Esophagus muscularis mucosa (tissue), 4 donors: ENCODE measurements at regions not wholly inside any gene's neighbourhood (a gene's known extent, or its start where the extent isn't known, plus 50 kb on each side); places are given as distances from the start of the nearest gene placed in this dataset.
"Not testable (repeated sequence)": the region's sequence is repeated elsewhere in the genome, so short reads cannot be mapped to it uniquely, and the experiment has no call there.

Source experiments
- DNase-seq: peaks from one replicate; pipeline ENCODE4 v3.0.0-alpha.2; 2017; ENCODE audit errors: extremely low spot score
- H3K27ac ChIP-seq, 4 donors: fragments of 200-600 bp; sonication (generic); replicated peaks in 1 of 4; 1 replicate in 3 of 4; 2 replicates in 1 of 4; pipeline ENCODE4 v1.5.1; 2016 to 2019; ENCODE audit warnings: mild to moderate bottlenecking in 1 of 4
- H3K27me3 ChIP-seq, 4 donors: fragments of 200-600 bp; sonication (generic); one replicate each; pipeline versions ENCODE4 v1.5.1 to v1.6.0; 2016 to 2019
- H3K36me3 ChIP-seq, 4 donors: fragments of 200-600 bp; sonication (generic); one replicate each; pipeline ENCODE4 v1.5.1; 2016 to 2019
- H3K4me1 ChIP-seq, 4 donors: fragments of 200-600 bp; sonication (generic); one replicate each; pipeline ENCODE4 v1.5.1; 2016 to 2019
- H3K4me3 ChIP-seq, 4 donors: fragments of 200-600 bp; sonication (generic); 1 replicate in 2 of 4; 2 replicates in 2 of 4; pipeline ENCODE4 v1.5.1; 2016 to 2019; ENCODE audit warnings: mild to moderate bottlenecking in 4 of 4, moderate library complexity in 1 of 4
- H3K9me3 ChIP-seq, 4 donors: fragments of 200-600 bp; sonication (generic); 1 replicate in 3 of 4; 2 replicates in 1 of 4; pipeline ENCODE4 v1.5.1; 2016 to 2019
- EP300 ChIP-seq: sonication (generic); formaldehyde crosslinking; IDR thresholded peaks from one replicate; pipeline ENCODE4 v1.6.1; 2017; ENCODE audit warnings: antibody characterized with exemption
- POLR2A ChIP-seq: fragments of 450-650 bp; IDR thresholded peaks from one replicate; pipeline ENCODE4 v1.6.1; 2017; ENCODE audit warnings: antibody characterized with exemption, moderate library complexity, mild to moderate bottlenecking, low read depth
- POLR2AphosphoS5 ChIP-seq, 2 donors: sonication (generic); formaldehyde crosslinking; IDR thresholded peaks; one replicate each; pipeline ENCODE4 v1.6.1; 2017; ENCODE audit warnings: antibody characterized with exemption in 2 of 2
- WGBS: methylation state at CpG from one replicate; pipeline ENCODE4 v1.1.5; 2018; 5-methylcytosine and 5-hydroxymethylcytosine counted together
- intact Hi-C: fragments of 100-400 bp; cut with DNase I; formaldehyde crosslinking; loops from one replicate; pipeline ENCODE4 v1.15.1; 2023
- TF ChIP-seq, protein P1 (sequence below), 3 experiments: fragments of 200-600 bp in 2 of 3; fragments of 450-650 bp in 1 of 3; sonication (generic) in 2 of 3; IDR thresholded peaks; one replicate each; pipeline ENCODE4 v1.5.1; 2017 to 2019; ENCODE audit warnings: antibody characterized with exemption in 3 of 3, mild to moderate bottlenecking in 2 of 3, moderate library complexity in 1 of 3

DNA sequence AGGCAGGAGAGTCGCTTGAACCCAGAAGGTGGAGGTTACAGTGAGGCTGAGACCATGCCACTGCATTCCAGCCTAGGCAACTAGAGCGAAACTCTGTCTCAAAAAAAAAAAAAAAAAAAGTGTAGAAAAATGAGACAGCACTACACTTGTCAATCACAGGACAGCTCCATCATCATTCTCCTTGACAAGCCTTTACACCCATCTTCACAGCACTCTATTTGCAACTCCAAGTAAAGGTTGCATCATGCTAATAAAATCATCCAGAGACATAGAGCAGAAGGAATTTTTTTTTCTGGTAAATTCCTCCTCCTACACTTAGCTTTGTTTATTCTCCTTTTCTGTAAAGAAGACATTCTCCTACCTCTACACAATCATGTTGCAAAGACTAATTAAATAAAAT, 791.0 kb upstream of the HS3ST5 start:
- Histone ChIP-seq H3K9me3 (no peaks in the 10 kb centered on the region), H3K27ac (no peak overlapping the region), H3K36me3 (no peaks in the 10 kb centered on the region), H3K4me3 (no peak overlapping the region), H3K4me1 (no peaks in the 10 kb centered on the region), H3K27me3 (no peaks in the 10 kb centered on the region)
- intact Hi-C loops: no loop called here
- DNase-seq: no peak
- 80% methylated on average over 2 of the region's 2 CpGs for WGBS
- no peak for TF ChIP-seq EP300
- TF ChIP-seq, protein P1, sequence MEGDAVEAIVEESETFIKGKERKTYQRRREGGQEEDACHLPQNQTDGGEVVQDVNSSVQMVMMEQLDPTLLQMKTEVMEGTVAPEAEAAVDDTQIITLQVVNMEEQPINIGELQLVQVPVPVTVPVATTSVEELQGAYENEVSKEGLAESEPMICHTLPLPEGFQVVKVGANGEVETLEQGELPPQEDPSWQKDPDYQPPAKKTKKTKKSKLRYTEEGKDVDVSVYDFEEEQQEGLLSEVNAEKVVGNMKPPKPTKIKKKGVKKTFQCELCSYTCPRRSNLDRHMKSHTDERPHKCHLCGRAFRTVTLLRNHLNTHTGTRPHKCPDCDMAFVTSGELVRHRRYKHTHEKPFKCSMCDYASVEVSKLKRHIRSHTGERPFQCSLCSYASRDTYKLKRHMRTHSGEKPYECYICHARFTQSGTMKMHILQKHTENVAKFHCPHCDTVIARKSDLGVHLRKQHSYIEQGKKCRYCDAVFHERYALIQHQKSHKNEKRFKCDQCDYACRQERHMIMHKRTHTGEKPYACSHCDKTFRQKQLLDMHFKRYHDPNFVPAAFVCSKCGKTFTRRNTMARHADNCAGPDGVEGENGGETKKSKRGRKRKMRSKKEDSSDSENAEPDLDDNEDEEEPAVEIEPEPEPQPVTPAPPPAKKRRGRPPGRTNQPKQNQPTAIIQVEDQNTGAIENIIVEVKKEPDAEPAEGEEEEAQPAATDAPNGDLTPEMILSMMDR (IDR thresholded peaks at IDR 0.05): no peak
- TF ChIP-seq POLR2AphosphoS5 (IDR thresholded peaks at IDR 0.05): no peak
- TF ChIP-seq POLR2A: no peak

DNA sequence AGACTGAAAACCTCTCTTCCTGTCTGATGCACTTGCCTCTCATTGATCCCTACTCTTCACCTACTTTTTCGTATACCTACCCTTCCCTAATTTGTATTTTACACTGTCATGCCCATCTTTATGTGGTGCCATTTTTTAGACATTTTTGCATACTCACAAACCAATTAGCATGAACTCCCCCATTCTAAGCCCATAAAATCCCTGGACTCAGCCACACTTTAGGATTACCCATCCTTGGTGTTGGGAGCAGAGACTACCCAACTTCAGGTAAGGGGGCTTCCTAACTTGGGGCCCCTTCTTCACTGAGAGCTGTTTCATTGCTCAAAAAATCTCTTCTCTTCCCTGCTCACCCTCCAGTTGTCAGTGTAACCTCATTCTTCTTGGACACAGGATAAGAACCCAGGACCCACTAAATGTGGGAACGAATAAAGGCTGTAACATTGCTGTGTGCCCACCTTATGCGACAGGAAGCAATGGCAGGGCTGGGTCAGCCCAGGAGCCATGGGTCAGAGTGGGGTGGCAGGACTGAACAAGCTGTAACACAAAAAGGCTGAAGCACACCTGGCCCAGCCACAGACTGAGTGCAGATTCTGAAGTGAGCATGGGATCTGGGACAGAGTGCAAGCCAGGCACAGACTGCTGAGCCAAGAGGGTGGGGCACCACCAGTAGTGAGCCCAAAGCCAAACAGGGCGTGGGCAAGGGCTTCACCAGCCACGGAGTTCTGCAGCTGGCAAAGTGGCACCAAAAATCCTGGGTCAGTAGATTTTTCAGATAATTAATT, 789.1 kb upstream of the HS3ST5 start:
- Histone ChIP-seq H3K4me3 (no peak overlapping the region), H3K9me3 (no peaks in the 10 kb centered on the region), H3K27ac (no peak overlapping the region), H3K4me1 (no peaks in the 10 kb centered on the region), H3K36me3 (no peaks in the 10 kb centered on the region), H3K27me3 (no peaks in the 10 kb centered on the region)
- TF ChIP-seq EP300 (no peak), POLR2AphosphoS5 (IDR thresholded peaks at IDR 0.05) (no peak), POLR2A (no peak)
- TF ChIP-seq, protein P1 (IDR thresholded peaks at IDR 0.05): no peak
- 77% methylated on average over 5 of the region's 5 CpGs for WGBS
- no peak for DNase-seq
- intact Hi-C loops: no loop called here

DNA sequence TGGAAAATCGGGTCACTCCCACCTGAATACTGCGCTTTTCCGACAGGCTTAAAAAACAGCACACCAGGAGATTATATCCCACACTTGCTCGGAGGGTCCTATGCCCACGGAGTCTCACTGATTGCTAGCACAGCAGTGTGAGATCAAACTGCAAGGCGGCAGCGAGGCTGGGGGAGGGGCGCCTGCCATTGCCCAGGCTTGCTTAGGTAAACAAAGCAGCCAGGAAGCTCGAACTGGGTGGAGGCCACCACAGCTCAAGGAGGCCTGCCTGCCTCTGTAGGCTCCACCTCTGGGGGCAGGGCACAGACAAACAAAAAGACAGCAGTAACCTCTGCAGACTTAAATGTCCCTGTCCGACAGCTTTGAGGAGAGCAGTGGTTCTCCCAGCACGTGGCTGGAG, 778.7 kb upstream of the HS3ST5 start:
- H3K4me1 ChIP-seq, H3K27ac ChIP-seq, DNase-seq, H3K27me3 ChIP-seq, intact Hi-C loops, H3K4me3 ChIP-seq, H3K36me3 ChIP-seq, H3K9me3 ChIP-seq: not testable (repeated sequence)
- WGBS: 81% methylated on average over 11 of the region's 11 CpGs

GRCh38 chr6:115120391-115120790, 777.6 kb upstream of the HS3ST5 start:
- intact Hi-C loops: no loop called here
- Histone ChIP-seq H3K27ac (no peak overlapping the region), H3K4me3 (no peak overlapping the region), H3K9me3 (no peaks in the 10 kb centered on the region), H3K4me1 (no peaks in the 10 kb centered on the region), H3K27me3 (no peaks in the 10 kb centered on the region), H3K36me3 (no peaks in the 10 kb centered on the region)
- no peak for DNase-seq
- TF ChIP-seq, protein P1 (IDR thresholded peaks at IDR 0.05): no peak
- TF ChIP-seq EP300 (no peak), POLR2AphosphoS5 (IDR thresholded peaks at IDR 0.05) (no peak), POLR2A (no peak)
- WGBS: 44% methylated on average over 1 of the region's 1 CpG

DNA sequence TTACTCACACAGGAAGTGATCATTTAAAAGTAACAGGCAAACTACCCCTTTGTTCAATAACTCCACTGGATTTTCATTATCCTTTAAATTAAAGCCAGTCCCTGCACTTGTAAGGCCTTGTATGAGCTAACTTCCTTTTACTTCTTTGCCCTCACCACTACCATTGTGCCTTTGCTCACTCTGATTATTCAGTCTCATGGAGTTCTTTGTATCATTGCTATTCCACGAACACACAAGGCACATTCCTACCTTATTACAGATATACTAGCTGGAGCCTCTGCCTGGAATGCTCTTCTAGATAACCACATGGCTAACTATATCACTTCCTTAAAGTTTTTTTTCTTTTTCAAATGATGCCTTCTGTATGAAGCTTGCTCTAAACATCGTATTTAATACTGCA, 748.6 kb upstream of the HS3ST5 start:
- Histone ChIP-seq H3K4me3 (no peak overlapping the region), H3K36me3 (no peaks in the 10 kb centered on the region), H3K27me3 (no peaks in the 10 kb centered on the region), H3K27ac (no peak overlapping the region), H3K9me3 (peaks cover 0 to 1% (median 0%) of the 10 kb centered on the region in 4 donors), H3K4me1 (no peaks in the 10 kb centered on the region)
- no peak for DNase-seq
- intact Hi-C loops: no loop called here
- 78% methylated on average over 2 of the region's 2 CpGs for WGBS
- TF ChIP-seq POLR2AphosphoS5 (IDR thresholded peaks at IDR 0.05): no peak
- no peak for TF ChIP-seq EP300
- no peak for TF ChIP-seq POLR2A

DNA sequence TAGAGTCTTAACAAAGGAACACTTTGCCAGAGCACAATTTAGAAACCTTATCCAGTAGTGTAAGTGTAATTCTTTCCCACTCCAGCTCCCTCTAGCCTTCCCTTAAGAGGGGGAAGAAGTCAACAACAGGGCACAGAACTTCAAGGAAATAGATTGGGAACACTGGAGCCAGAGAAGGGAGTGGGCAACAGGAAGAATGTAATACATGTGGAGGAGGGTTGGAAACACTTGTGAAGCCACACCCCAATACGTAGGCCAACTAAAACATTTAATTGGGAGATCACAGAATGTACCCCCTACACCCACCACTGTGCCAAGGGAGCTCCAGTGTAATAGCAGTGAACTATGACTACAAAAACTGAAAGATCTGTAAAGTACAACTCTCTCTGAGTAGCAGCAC, 735.7 kb upstream of the HS3ST5 start:
- WGBS: 53% methylated on average over 1 of the region's 1 CpG
- Histone ChIP-seq H3K36me3 (no peaks in the 10 kb centered on the region), H3K9me3 (no peaks in the 10 kb centered on the region), H3K27ac (no peak overlapping the region), H3K4me1 (no peaks in the 10 kb centered on the region), H3K4me3 (no peak overlapping the region), H3K27me3 (no peaks in the 10 kb centered on the region)
- no peak for DNase-seq
- intact Hi-C loops: no loop called here
- TF ChIP-seq POLR2AphosphoS5 (IDR thresholded peaks at IDR 0.05): no peak
- TF ChIP-seq, protein P1 (IDR thresholded peaks at IDR 0.05): no peak
- no peak for TF ChIP-seq EP300
- no peak for TF ChIP-seq POLR2A
